ENCODE measurements at regions not wholly inside any gene's neighbourhood (a gene's known extent, or its start where the extent isn't known, plus 50 kb on each side); places are given as distances from the start of the nearest gene placed in this dataset.
"Not testable (repeated sequence)": the region's sequence is repeated elsewhere in the genome, so short reads cannot be mapped to it uniquely, and the experiment has no call there.

GRCh38 chr2:122081751-122082150 is 326.3 kb downstream of the TSN start:
- TF ChIP-seq, protein P1, sequence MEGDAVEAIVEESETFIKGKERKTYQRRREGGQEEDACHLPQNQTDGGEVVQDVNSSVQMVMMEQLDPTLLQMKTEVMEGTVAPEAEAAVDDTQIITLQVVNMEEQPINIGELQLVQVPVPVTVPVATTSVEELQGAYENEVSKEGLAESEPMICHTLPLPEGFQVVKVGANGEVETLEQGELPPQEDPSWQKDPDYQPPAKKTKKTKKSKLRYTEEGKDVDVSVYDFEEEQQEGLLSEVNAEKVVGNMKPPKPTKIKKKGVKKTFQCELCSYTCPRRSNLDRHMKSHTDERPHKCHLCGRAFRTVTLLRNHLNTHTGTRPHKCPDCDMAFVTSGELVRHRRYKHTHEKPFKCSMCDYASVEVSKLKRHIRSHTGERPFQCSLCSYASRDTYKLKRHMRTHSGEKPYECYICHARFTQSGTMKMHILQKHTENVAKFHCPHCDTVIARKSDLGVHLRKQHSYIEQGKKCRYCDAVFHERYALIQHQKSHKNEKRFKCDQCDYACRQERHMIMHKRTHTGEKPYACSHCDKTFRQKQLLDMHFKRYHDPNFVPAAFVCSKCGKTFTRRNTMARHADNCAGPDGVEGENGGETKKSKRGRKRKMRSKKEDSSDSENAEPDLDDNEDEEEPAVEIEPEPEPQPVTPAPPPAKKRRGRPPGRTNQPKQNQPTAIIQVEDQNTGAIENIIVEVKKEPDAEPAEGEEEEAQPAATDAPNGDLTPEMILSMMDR (IDR thresholded peaks at IDR 0.05): no peak
- H3K4me3 ChIP-seq: no peak overlapping the region
- no peaks in the 10 kb centered on the region for H3K4me1 ChIP-seq
- no peaks in the 10 kb centered on the region for H3K27me3 ChIP-seq
- intact Hi-C loops (cut with DNase I): no loop called here
- DNase-seq (no peak), FAIRE-seq (no peak), ATAC-seq (no peak)
- 69 to 80% methylated on average over 3 of the region's 3 CpGs for WGBS, 2 donors
- no peaks in the 10 kb centered on the region for H3K9me3 ChIP-seq
- H3K27ac ChIP-seq: no peak overlapping the region
- H3K36me3 ChIP-seq: no peaks in the 10 kb centered on the region

- Histone ChIP-seq H3K27ac (no peak overlapping the region), H3K36me3 (no peaks in the 10 kb centered on the region), H3K4me1 (no peaks in the 10 kb centered on the region), H3K27me3 (no peaks in the 10 kb centered on the region), H3K4me3 (no peak overlapping the region), H3K9me3 (no peaks in the 10 kb centered on the region)
- DNase-seq (no peak), FAIRE-seq (no peak), ATAC-seq (no peak)
- 82 to 88% methylated on average over 4 of the region's 4 CpGs for WGBS, 2 donors
- intact Hi-C loops (cut with DNase I): no loop called here
- TF ChIP-seq, protein P1 (IDR thresholded peaks at IDR 0.05): no peak
Observed at GRCh38 chr2:122083256-122084048, 328.0 kb downstream of the TSN start.

DNA sequence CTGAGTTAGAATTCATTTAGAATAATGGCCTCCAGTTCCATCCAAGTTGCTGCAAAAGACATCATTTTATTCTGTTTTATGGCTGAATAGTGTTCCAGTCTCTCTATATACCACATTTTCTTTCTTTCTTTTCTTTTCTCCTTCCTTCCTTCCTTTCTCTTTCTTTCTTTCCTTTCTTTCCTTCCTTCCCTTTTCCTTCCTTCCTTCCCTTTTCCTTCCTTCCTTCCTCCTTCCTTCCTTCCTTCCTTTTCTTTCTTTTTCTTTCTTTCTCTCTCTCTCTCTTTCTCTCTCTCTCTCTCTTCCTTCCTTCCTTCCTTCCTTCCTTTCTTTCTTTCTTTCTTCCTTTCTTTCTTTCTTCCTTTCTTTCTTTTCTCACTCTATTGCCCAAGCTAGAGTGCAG is 330.2 kb downstream of the TSN start:
- intact Hi-C loops (cut with DNase I); H3K27ac ChIP-seq; FAIRE-seq; H3K36me3 ChIP-seq; H3K4me3 ChIP-seq; H3K27me3 ChIP-seq; H3K4me1 ChIP-seq; DNase-seq; ATAC-seq; H3K9me3 ChIP-seq: not testable (repeated sequence)

DNA sequence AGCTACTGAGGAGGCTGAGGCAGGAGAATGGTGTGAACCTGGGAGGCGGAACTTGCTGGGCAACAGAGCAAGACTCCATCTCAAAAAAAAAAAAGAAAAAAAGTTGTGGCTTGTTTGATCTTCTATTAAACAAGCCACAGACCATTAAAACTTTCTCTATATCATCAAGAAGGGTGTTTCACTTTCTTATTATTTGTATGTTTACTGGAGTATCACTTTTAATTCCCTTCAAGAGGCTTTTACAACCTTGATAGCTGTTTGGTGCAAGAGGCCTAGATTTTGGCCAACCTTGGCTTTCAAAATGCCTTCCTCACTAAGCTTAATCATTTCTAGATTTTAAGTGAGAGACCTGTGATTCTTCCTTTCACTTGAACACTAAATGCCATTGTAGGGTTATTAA is 339.1 kb downstream of the TSN start:
- H3K36me3 ChIP-seq: no peaks in the 10 kb centered on the region
- TF ChIP-seq, protein P1 (IDR thresholded peaks at IDR 0.05): no peak
- no peaks in the 10 kb centered on the region for H3K9me3 ChIP-seq
- WGBS, 2 donors: 94 to 97% methylated on average over 1 of the region's 1 CpG
- FAIRE-seq (no peak), ATAC-seq (no peak), DNase-seq (no peak)
- H3K27me3 ChIP-seq: no peaks in the 10 kb centered on the region
- H3K4me3 ChIP-seq: no peak overlapping the region
- intact Hi-C loops (cut with DNase I): no loop called here
- H3K4me1 ChIP-seq: no peaks in the 10 kb centered on the region
- no peak overlapping the region for H3K27ac ChIP-seq

DNA sequence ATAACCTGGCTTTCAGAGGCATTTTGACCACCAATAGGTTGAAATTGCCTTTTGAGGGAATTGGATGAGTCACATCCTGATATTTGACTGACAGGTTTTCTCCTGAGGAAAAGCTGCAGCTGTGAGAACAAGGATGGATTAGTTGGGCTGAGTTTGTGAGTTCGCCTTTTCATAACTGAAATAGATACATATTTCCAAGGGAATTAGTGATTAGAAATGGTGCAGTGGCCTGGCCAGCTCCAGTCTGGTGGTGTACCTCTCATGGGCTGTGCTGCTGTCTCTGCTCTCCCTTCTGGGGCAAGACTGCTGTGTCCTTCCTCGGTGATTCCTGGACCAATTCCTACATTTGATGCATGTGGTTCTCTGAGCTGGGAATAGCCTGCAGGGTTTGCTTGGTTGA is 341.3 kb downstream of the TSN start:
- no peaks in the 10 kb centered on the region for H3K36me3 ChIP-seq
- H3K27ac ChIP-seq: no peak overlapping the region
- H3K27me3 ChIP-seq: no peaks in the 10 kb centered on the region
- no peak overlapping the region for H3K4me3 ChIP-seq
- 40 to 61% methylated on average over 2 of the region's 2 CpGs for WGBS, 2 donors
- H3K4me1 ChIP-seq: no peaks in the 10 kb centered on the region
- intact Hi-C loops (cut with DNase I): no loop called here
- ATAC-seq (no peak), DNase-seq (no peak), FAIRE-seq (no peak)
- TF ChIP-seq, protein P1 (IDR thresholded peaks at IDR 0.05): no peak
- H3K9me3 ChIP-seq: no peaks in the 10 kb centered on the region
